ENCODE measurements at regions not wholly inside any gene's neighbourhood (a gene's known extent, or its start where the extent isn't known, plus 50 kb on each side); places are given as distances from the start of the nearest gene placed in this dataset.
"Not testable (repeated sequence)": the region's sequence is repeated elsewhere in the genome, so short reads cannot be mapped to it uniquely, and the experiment has no call there.

- not testable (repeated sequence) for TF ChIP-seq CTCF, POLR2AphosphoS5 (IDR thresholded peaks at IDR 0.05)
Observed at GRCh38 chr11:67759321-67759720, 84.9 kb upstream of the ALDH3B2 start.
